Ovary (tissue), 7 donors: ENCODE measurements at regions not wholly inside any gene's neighbourhood (a gene's known extent, or its start where the extent isn't known, plus 50 kb on each side); places are given as distances from the start of the nearest gene placed in this dataset.

ENCODE experiments used
- DNase-seq, 5 donors: peaks; one replicate each; pipeline ENCODE4 v3.0.0-alpha.2; 2019 to 2020
- H3K27ac ChIP-seq, 2 donors: fragments of 200-600 bp; one replicate each; pipeline versions ENCODE4 v1.5.1 to v1.8.0; 2019 to 2022
- H3K27me3 ChIP-seq: fragments of 200-600 bp; one replicate; pipeline ENCODE4 v1.8.0; 2022
- H3K36me3 ChIP-seq: fragments of 200-600 bp; sonication (generic); one replicate; pipeline ENCODE4 v1.5.1; 2019
- H3K4me1 ChIP-seq: one replicate; pipeline ENCODE4 v1.8.1; 2013; ENCODE audit warnings: mild to moderate bottlenecking, moderate library complexity; ENCODE audit not compliant: insufficient read depth
- H3K4me3 ChIP-seq: fragments of 200-600 bp; sonication (generic); one replicate; pipeline ENCODE4 v1.5.1; 2017
- H3K9me3 ChIP-seq, 2 donors: fragments of 200-600 bp in 1 of 2; sonication (generic) in 1 of 2; one replicate each; pipeline versions ENCODE4 v1.5.1 to v1.8.1; 2013 to 2019; ENCODE audit warnings: mild to moderate bottlenecking in 1 of 2, moderate library complexity in 1 of 2
- CTCF ChIP-seq, 3 donors: fragments of 450-650 bp in 2 of 3; fragments of 200-600 bp in 1 of 3; IDR thresholded peaks; one replicate each; pipeline versions ENCODE4 v1.5.1 to v1.8.0; 2016 to 2022; ENCODE audit warnings: antibody characterized with exemption in 3 of 3, mild to moderate bottlenecking in 1 of 3
- EP300 ChIP-seq: sonication (generic); formaldehyde crosslinking; IDR thresholded peaks from one replicate; pipeline ENCODE4 v1.6.1; 2017; ENCODE audit warnings: antibody characterized with exemption
- POLR2A ChIP-seq: fragments of 450-650 bp; IDR thresholded peaks from one replicate; pipeline ENCODE4 v1.6.1; 2017; ENCODE audit warnings: antibody characterized with exemption, mild to moderate bottlenecking, moderate library complexity
- WGBS, 3 donors: extraction: QIAGEN DNeasy Blood & Tissue Kit in 1 of 3; methylation state at CpG; one replicate each; pipeline versions ENCODE4 v1.1.5 to v1.1.7; 2013 to 2017; 5-methylcytosine and 5-hydroxymethylcytosine counted together
- intact Hi-C, 4 donors: fragments of 100-400 bp; cut with DNase I; formaldehyde crosslinking; loops; one replicate each; pipeline versions ENCODE4 v1.11.0 to v1.15.1; 2022 to 2023
- donor health status: DM: no; HTN: no; CAD: no; lungs with moderate emphysema.
- donor health status: DM: no; HTN: no; CAD: no.
- donor health status: Bipolar disorder and iron deficiency.
- donor health status: DM: no; HTN: no; CAD: no.
- donor health status: DM: yes; HTN: yes; CAD: no.

- intact Hi-C loops = no loop called here
- Histone ChIP-seq H3K9me3 (no peaks in the 10 kb centered on the region), H3K4me3 (no peak overlapping the region), H3K27ac (no peak overlapping the region), H3K4me1 (no peaks in the 10 kb centered on the region), H3K36me3 (no peaks in the 10 kb centered on the region), H3K27me3 (no peaks in the 10 kb centered on the region)
- DNase-seq = no peak
- TF ChIP-seq CTCF (IDR thresholded peaks at IDR 0.05) (no peak), EP300 (no peak), POLR2A (no peak)
- WGBS, 3 donors = 66 to 79% (median 70%) methylated on average over 7 of the region's 7 CpGs
These were observed 764.8 kb upstream of the LUZP2 start for GRCh38 chr11:23732026-23732425.

DNA sequence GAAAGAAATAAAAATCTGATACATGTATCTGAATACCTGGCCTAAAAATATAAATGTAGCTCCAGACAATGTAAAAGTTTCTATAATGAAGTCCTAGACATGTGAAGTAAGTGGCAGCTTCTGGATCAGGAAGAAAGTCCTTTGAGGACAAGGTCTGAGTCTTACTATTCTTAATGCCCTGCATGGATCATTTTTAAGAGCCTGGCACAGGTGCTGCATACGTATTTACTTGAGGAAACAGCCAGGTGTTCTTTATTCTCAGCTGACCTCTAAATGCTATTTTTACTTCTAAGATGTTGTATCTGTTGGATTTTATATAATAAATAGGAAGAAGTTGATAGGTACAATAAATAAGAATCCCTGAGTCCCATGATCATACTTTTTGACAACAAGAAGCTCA, 750.0 kb upstream of the LUZP2 start:
- Histone ChIP-seq H3K36me3 (no peaks in the 10 kb centered on the region), H3K27ac (no peak overlapping the region), H3K4me1 (no peaks in the 10 kb centered on the region), H3K9me3 (no peaks in the 10 kb centered on the region), H3K4me3 (no peak overlapping the region), H3K27me3 (no peaks in the 10 kb centered on the region)
- no peak for DNase-seq
- 42 to 48% (median 43%) methylated on average over 1 of the region's 1 CpG for WGBS, 3 donors
- intact Hi-C loops = no loop called here
- TF ChIP-seq EP300 = no peak

DNA sequence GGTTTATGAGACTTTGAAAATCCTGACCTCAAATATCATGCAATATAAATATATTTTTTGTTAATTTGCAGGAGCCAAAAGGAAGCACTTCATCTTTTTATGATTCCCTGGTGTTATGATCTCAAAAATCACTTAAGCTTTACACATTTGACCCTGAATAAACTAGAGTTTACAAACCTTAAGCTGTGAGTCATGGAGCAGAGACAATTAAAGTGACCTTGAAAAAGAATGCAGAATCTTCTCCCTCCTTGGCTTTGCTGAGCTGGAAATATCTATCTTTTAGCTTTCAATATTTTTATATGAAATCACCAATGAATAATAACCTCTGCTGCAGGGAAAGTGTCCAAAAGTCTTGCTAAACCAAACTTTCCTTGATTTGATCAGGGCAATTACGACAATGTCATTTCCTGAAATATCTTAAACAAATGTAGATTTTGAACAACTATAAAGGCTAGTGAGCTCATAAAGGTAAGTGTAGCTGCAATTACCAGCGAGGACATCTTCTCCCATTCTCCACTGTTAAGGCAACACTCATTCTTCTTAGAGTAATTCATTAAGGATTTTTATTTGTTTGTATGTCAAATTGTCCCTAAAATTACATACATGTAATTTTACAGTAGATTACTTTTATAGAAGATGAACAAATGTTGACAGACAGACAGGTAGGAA, 747.0 kb upstream of the LUZP2 start:
- H3K4me3 ChIP-seq = no peak overlapping the region
- H3K4me1 ChIP-seq = no peaks in the 10 kb centered on the region
- DNase-seq = no peak
- H3K9me3 ChIP-seq = no peaks in the 10 kb centered on the region
- intact Hi-C loops = no loop called here
- H3K36me3 ChIP-seq = no peaks in the 10 kb centered on the region
- WGBS, 3 donors = 34 to 44% (median 35%) methylated on average over 2 of the region's 2 CpGs
- H3K27ac ChIP-seq = no peak overlapping the region
- no peaks in the 10 kb centered on the region for H3K27me3 ChIP-seq
- TF ChIP-seq CTCF (IDR thresholded peaks at IDR 0.05) (no peak), POLR2A (no peak), EP300 (no peak)

DNA sequence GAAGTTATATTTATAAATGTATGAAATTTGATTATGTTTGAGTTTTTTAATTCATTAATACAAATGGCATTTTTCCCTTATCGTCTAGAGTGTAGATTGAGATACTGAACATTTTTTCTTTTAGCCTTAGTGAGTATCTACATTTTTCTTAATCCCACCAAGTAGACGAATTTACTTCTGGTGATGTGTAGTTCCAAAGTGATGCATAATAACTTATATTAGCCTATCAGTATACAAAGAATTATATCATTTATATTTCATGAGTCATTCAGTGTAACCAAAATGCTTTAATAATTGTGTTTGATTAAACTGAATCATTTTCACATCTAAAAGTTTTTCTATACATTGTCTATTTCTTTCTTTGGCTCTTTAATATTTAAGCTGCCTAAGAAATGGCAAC, 745.6 kb upstream of the LUZP2 start:
- intact Hi-C loops = no loop called here
- no peak overlapping the region for H3K4me3 ChIP-seq
- H3K27me3 ChIP-seq = no peaks in the 10 kb centered on the region
- H3K4me1 ChIP-seq = no peaks in the 10 kb centered on the region
- 76 to 79% (median 77%) methylated on average over 2 of the region's 2 CpGs for WGBS, 3 donors
- no peak for DNase-seq
- H3K9me3 ChIP-seq = no peaks in the 10 kb centered on the region
- H3K36me3 ChIP-seq = no peaks in the 10 kb centered on the region
- no peak overlapping the region for H3K27ac ChIP-seq
- TF ChIP-seq CTCF (IDR thresholded peaks at IDR 0.05) = no peak

- WGBS, 3 donors = 83 to 95% (median 87%) methylated on average over 2 of the region's 2 CpGs
- TF ChIP-seq CTCF (IDR thresholded peaks at IDR 0.05) = no peak
- TF ChIP-seq EP300 = no peak
- no peak for TF ChIP-seq POLR2A
- intact Hi-C loops = no loop called here
- no peaks in the 10 kb centered on the region for H3K4me1 ChIP-seq
- no peak for DNase-seq
- H3K27ac ChIP-seq = no peak overlapping the region
- no peaks in the 10 kb centered on the region for H3K36me3 ChIP-seq
- no peak overlapping the region for H3K4me3 ChIP-seq
- no peaks in the 10 kb centered on the region for H3K27me3 ChIP-seq
- H3K9me3 ChIP-seq = no peaks in the 10 kb centered on the region
These were observed 741.8 kb upstream of the LUZP2 start for GRCh38 chr11:23755076-23755475.
